ENCODE measurements at regions not wholly inside any gene's neighbourhood (a gene's known extent, or its start where the extent isn't known, plus 50 kb on each side); places are given as distances from the start of the nearest gene placed in this dataset.

DNA sequence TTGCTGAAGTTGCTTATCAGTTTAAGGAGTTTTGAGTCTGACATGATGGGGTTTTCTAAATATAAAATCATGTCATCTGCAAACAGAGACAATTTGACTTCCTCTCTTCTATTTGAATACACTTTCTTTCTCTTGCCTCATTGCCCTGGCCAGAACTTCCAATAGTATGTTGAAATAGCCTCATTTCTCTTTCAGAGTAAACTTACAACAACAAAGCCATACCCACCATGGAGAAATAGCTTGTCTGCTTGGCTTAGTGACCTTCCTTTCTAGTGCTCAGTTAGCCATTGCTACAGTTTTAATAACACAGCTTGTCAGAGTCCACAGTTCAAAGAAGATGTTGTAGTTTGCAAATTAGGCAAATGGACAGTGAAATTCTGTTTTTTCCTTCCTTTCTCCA, 228.0 kb downstream of the ETAA1 start:
- TF ChIP-seq, protein P1, sequence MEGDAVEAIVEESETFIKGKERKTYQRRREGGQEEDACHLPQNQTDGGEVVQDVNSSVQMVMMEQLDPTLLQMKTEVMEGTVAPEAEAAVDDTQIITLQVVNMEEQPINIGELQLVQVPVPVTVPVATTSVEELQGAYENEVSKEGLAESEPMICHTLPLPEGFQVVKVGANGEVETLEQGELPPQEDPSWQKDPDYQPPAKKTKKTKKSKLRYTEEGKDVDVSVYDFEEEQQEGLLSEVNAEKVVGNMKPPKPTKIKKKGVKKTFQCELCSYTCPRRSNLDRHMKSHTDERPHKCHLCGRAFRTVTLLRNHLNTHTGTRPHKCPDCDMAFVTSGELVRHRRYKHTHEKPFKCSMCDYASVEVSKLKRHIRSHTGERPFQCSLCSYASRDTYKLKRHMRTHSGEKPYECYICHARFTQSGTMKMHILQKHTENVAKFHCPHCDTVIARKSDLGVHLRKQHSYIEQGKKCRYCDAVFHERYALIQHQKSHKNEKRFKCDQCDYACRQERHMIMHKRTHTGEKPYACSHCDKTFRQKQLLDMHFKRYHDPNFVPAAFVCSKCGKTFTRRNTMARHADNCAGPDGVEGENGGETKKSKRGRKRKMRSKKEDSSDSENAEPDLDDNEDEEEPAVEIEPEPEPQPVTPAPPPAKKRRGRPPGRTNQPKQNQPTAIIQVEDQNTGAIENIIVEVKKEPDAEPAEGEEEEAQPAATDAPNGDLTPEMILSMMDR (IDR thresholded peaks at IDR 0.05) = no peak
- TF ChIP-seq POLR2A (IDR thresholded peaks at IDR 0.05) = no peak

All from body of pancreas (tissue), 4 donors.